Smooth muscle cell (in vitro differentiated cells): ENCODE measurements at regions not wholly inside any gene's neighbourhood (a gene's known extent, or its start where the extent isn't known, plus 50 kb on each side); places are given as distances from the start of the nearest gene placed in this dataset.

Source experiments
- DNase-seq: peaks from one replicate; lab custom pipeline; 2025; ENCODE audit not compliant: unreplicated experiment; lab: John Stamatoyannopoulos, UW
- H2AFZ ChIP-seq: fragments of 200-600 bp; sonication (generic); 2 replicates; pipeline ENCODE4 v1.6.0; 2016; ENCODE audit warnings: antibody characterized with exemption, low read depth, mild to moderate bottlenecking
- H3F3A ChIP-seq: fragments of 200-600 bp; sonication (generic); 2 replicates; pipeline ENCODE4 v1.6.0; 2017; ENCODE audit warnings: antibody characterized with exemption, low read depth
- H3K27ac ChIP-seq: fragments of 200-600 bp; sonication (generic); 2 replicates; pipeline ENCODE4 v1.5.1; 2016; ENCODE audit warnings: low read depth, mild to moderate bottlenecking
- H3K27me3 ChIP-seq: fragments of 200-600 bp; sonication (generic); 2 replicates; pipeline ENCODE4 v1.6.1; 2016; ENCODE audit warnings: low read depth, mild to moderate bottlenecking
- H3K36me3 ChIP-seq: fragments of 200-600 bp; sonication (generic); 2 replicates; pipeline ENCODE4 v1.5.1; 2016; ENCODE audit warnings: low read depth
- H3K4me1 ChIP-seq: fragments of 200-600 bp; sonication (generic); 2 replicates; pipeline ENCODE4 v1.5.1; 2016; ENCODE audit warnings: low read depth
- H3K4me2 ChIP-seq: fragments of 200-600 bp; sonication (generic); 2 replicates; pipeline ENCODE4 v1.6.0; 2016; ENCODE audit warnings: mild to moderate bottlenecking
- H3K4me3 ChIP-seq: fragments of 200-600 bp; sonication (generic); 2 replicates; pipeline ENCODE4 v1.5.1; 2016; ENCODE audit warnings: mild to moderate bottlenecking
- H3K79me2 ChIP-seq: fragments of 200-600 bp; sonication (generic); 2 replicates; pipeline ENCODE4 v1.6.0; 2016; ENCODE audit warnings: low read depth, mild to moderate bottlenecking
- H3K9ac ChIP-seq: fragments of 200-600 bp; sonication (generic); 2 replicates; pipeline ENCODE4 v1.6.0; 2016; ENCODE audit warnings: low read depth
- H3K9me3 ChIP-seq: fragments of 200-600 bp; sonication (generic); replicated peaks from 2 replicates; pipeline ENCODE4 v1.5.1; 2016; ENCODE audit warnings: low read depth
- H4K20me1 ChIP-seq: fragments of 200-600 bp; sonication (generic); 2 replicates; pipeline ENCODE4 v1.6.0; 2016; ENCODE audit warnings: low read depth
- CTCF ChIP-seq: fragments of 200-600 bp; sonication (generic); IDR thresholded peaks from 2 replicates; pipeline ENCODE4 v1.5.1; 2017; ENCODE audit warnings: borderline replicate concordance, mild to moderate bottlenecking, antibody characterized with exemption; ENCODE audit not compliant: insufficient read depth, poor library complexity, severe bottlenecking
- WGBS: methylation state at CpG from one replicate; pipeline ENCODE4 v1.1.7; 2016; ENCODE audit warnings: low lambda C conversion rate; 5-methylcytosine and 5-hydroxymethylcytosine counted together

GRCh38 chr4:55727746-55728145, 91.6 kb upstream of the NMU start:
- Histone ChIP-seq H3K79me2 (no peaks in the 10 kb centered on the region), H3K9me3 (no peaks in the 10 kb centered on the region), H3F3A (no peaks in the 10 kb centered on the region), H3K27ac (no peak overlapping the region), H3K36me3 (no peaks in the 10 kb centered on the region), H3K9ac (no peak overlapping the region), H3K4me3 (no peak overlapping the region), H2AFZ (no peak overlapping the region), H4K20me1 (no peaks in the 10 kb centered on the region), H3K27me3 (no peaks in the 10 kb centered on the region), H3K4me1 (no peaks in the 10 kb centered on the region), H3K4me2 (no peak overlapping the region)
- WGBS = 93% methylated on average over 2 of the region's 2 CpGs
- no peak for TF ChIP-seq CTCF
- DNase-seq = no peak

GRCh38 chr4:55729351-55730279, 90.0 kb upstream of the EXOC1L start:
- Histone ChIP-seq H3K27me3 (no peaks in the 10 kb centered on the region), H3K4me1 (no peaks in the 10 kb centered on the region), H3K9ac (no peak overlapping the region), H3K9me3 (no peaks in the 10 kb centered on the region), H3K27ac (no peak overlapping the region), H2AFZ (no peak overlapping the region), H3K79me2 (no peaks in the 10 kb centered on the region), H3K36me3 (no peaks in the 10 kb centered on the region), H3K4me2 (no peak overlapping the region), H4K20me1 (no peaks in the 10 kb centered on the region), H3K4me3 (no peak overlapping the region), H3F3A (no peaks in the 10 kb centered on the region)
- TF ChIP-seq CTCF = no peak
- no peak for DNase-seq
- WGBS = 85% methylated on average over 5 of the region's 5 CpGs

GRCh38 chr4:55730280-55730931, 89.2 kb upstream of the EXOC1L start:
- Histone ChIP-seq H3K36me3 (no peaks in the 10 kb centered on the region), H3K27ac (no peak overlapping the region), H4K20me1 (no peaks in the 10 kb centered on the region), H3K9me3 (no peaks in the 10 kb centered on the region), H3K79me2 (no peaks in the 10 kb centered on the region), H3K4me2 (no peak overlapping the region), H3K9ac (no peak overlapping the region), H3F3A (no peaks in the 10 kb centered on the region), H3K27me3 (no peaks in the 10 kb centered on the region), H2AFZ (no peak overlapping the region), H3K4me1 (no peaks in the 10 kb centered on the region), H3K4me3 (no peak overlapping the region)
- TF ChIP-seq CTCF = no peak
- WGBS = 96% methylated on average over 2 of the region's 2 CpGs
- DNase-seq = no peak
